Caco-2 (cell line): ENCODE measurements at regions not wholly inside any gene's neighbourhood (a gene's known extent, or its start where the extent isn't known, plus 50 kb on each side); places are given as distances from the start of the nearest gene placed in this dataset.

Experiments used
- BruUV-seq: library from RNA; stranded (reverse); fragments of 400-500 nt; replicated peaks from 2 replicates; lab custom pipeline; 2021; lab: Mats Ljungman, UMichigan
- CTCF ChIA-PET: fragments of 300-600 bp; sonication (Branson Sonifier 250); formaldehyde crosslinking; loops from one replicate; lab custom pipeline; 2022; ENCODE audit warnings: antibody characterized with exemption; lab: Charles Lee
- POLR2A ChIA-PET: fragments of 300-600 bp; sonication (Branson Sonifier 250); formaldehyde crosslinking; loops from one replicate; lab custom pipeline; 2022; ENCODE audit warnings: antibody characterized with exemption; lab: Charles Lee
- DNase-seq, 2 experiments: peaks; one replicate each; pipeline versions ENCODE4 v3.0.0 to v3.0.0-alpha.2; 2020 to 2022
- H3K27me3 ChIP-seq: replicated peaks from 2 replicates; pipeline ENCODE4 v1.6.0; 2011; ENCODE audit warnings: low read length; ENCODE audit not compliant: control insufficient read depth, insufficient read depth
- H3K36me3 ChIP-seq: 2 replicates; pipeline ENCODE4 v1.5.1; 2011; ENCODE audit warnings: low read length; ENCODE audit not compliant: control insufficient read depth, insufficient read depth
- H3K4me1 ChIP-seq: fragments of 250-450 bp; sonication (Bioruptor Pico); 2 replicates; pipeline ENCODE4 v1.5.1; 2020; ENCODE audit warnings: mild to moderate bottlenecking
- H3K4me3 ChIP-seq: 2 replicates; pipeline ENCODE4 v1.5.1; 2011; ENCODE audit warnings: low read depth, mild to moderate bottlenecking, control low read depth, low read length
- H3K9me3 ChIP-seq: fragments of 250-450 bp; sonication (Bioruptor Pico); 2 replicates; pipeline ENCODE4 v1.5.1; 2020; ENCODE audit warnings: mild to moderate bottlenecking, moderate library complexity
- H3K27ac Mint-ChIP-seq: one replicate; pipeline ENCODE4 v1.8.0; 2022; ENCODE audit warnings: mixed read lengths; ENCODE audit not compliant: unreplicated experiment
- H3K27me3 Mint-ChIP-seq: one replicate; pipeline ENCODE4 v1.8.0; 2022; ENCODE audit warnings: mixed read lengths; ENCODE audit not compliant: insufficient read depth, unreplicated experiment
- H3K36me3 Mint-ChIP-seq: one replicate; pipeline ENCODE4 v1.8.0; 2022; ENCODE audit warnings: mild to moderate bottlenecking, mixed read lengths; ENCODE audit not compliant: insufficient read depth, unreplicated experiment
- H3K4me1 Mint-ChIP-seq: one replicate; pipeline ENCODE4 v1.8.0; 2022; ENCODE audit warnings: low read depth, mixed read lengths; ENCODE audit not compliant: unreplicated experiment
- H3K4me3 Mint-ChIP-seq: one replicate; pipeline ENCODE4 v1.8.0; 2022; ENCODE audit warnings: mild to moderate bottlenecking, moderate library complexity, mixed read lengths; ENCODE audit not compliant: unreplicated experiment
- H3K9me3 Mint-ChIP-seq: one replicate; pipeline ENCODE4 v1.8.0; 2022; ENCODE audit warnings: mixed read lengths; ENCODE audit not compliant: unreplicated experiment
- intact Hi-C: fragments of 100-400 bp; cut with micrococcal nuclease; formaldehyde crosslinking; loops from one replicate; pipeline ENCODE4 v1.10.0; 2022; ENCODE audit not compliant: unreplicated experiment
- TF ChIP-seq, protein P1 (sequence below), 2 experiments: fragments of 200-600 bp in 1 of 2; IDR thresholded peaks; 1 replicate in 1 of 2; 2 replicates in 1 of 2; pipeline versions ENCODE4 v1.5.1 to v1.8.0; 2011 to 2022; ENCODE audit warnings: antibody characterized with exemption in 1 of 2, control low read depth in 1 of 2, inconsistent platforms in 1 of 2, low read depth in 1 of 2, low read length in 1 of 2, mild to moderate bottlenecking in 1 of 2, moderate library complexity in 1 of 2; ENCODE audit not compliant: insufficient read depth in 1 of 2, severe bottlenecking in 1 of 2, unreplicated experiment in 1 of 2

DNA sequence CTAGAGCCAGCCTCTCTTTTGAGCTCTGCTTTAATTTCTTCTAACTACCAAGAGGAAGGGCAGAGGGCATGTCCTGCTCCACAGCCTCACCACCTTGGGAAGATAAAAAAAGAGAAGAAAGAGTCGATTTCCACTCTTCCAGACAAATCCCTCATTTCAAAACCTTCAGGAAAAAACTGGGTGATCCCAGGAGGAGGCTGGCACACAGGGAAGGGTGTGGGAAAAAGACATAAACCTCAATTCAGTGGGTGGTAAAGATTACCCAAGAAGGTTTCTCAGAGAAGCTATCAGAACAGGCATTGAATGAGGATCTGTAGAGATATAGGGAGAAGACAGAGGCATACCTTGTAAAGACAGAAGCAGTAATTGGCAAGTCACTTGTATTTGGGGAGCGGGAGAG lies 79.9 kb upstream of the CRHR1 start:
- Histone ChIP-seq H3K4me1 (peaks cover 14% of the 10 kb centered on the region), H3K36me3 (no peaks in the 10 kb centered on the region), H3K9me3 (no peaks in the 10 kb centered on the region), H3K4me3 (no peak overlapping the region), H3K27me3 (no peaks in the 10 kb centered on the region; the same call in 1 of the 2 replicates)
- DNase-seq: no peak
- no peak overlapping the region for H3K4me3 Mint-ChIP-seq
- intact Hi-C loops: no loop called here
- ChIA-PET POLR2A (no interaction called here), CTCF (no interaction called here)
- peaks cover 16% of the 10 kb centered on the region for H3K4me1 Mint-ChIP-seq
- no peaks in the 10 kb centered on the region for H3K9me3 Mint-ChIP-seq
- H3K27ac Mint-ChIP-seq: no peak overlapping the region
- BruUV-seq: no TSS peak
- no peaks in the 10 kb centered on the region for H3K36me3 Mint-ChIP-seq
- peaks cover 8% of the 10 kb centered on the region for H3K27me3 Mint-ChIP-seq
- TF ChIP-seq, protein P1, sequence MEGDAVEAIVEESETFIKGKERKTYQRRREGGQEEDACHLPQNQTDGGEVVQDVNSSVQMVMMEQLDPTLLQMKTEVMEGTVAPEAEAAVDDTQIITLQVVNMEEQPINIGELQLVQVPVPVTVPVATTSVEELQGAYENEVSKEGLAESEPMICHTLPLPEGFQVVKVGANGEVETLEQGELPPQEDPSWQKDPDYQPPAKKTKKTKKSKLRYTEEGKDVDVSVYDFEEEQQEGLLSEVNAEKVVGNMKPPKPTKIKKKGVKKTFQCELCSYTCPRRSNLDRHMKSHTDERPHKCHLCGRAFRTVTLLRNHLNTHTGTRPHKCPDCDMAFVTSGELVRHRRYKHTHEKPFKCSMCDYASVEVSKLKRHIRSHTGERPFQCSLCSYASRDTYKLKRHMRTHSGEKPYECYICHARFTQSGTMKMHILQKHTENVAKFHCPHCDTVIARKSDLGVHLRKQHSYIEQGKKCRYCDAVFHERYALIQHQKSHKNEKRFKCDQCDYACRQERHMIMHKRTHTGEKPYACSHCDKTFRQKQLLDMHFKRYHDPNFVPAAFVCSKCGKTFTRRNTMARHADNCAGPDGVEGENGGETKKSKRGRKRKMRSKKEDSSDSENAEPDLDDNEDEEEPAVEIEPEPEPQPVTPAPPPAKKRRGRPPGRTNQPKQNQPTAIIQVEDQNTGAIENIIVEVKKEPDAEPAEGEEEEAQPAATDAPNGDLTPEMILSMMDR (IDR thresholded peaks at IDR 0.05; ENCODE audit: insufficient read depth in 1 of 2, low read depth in 1 of 2, low read length in 1 of 2, severe bottlenecking in 1 of 2, unreplicated experiment in 1 of 2): no peak

DNA sequence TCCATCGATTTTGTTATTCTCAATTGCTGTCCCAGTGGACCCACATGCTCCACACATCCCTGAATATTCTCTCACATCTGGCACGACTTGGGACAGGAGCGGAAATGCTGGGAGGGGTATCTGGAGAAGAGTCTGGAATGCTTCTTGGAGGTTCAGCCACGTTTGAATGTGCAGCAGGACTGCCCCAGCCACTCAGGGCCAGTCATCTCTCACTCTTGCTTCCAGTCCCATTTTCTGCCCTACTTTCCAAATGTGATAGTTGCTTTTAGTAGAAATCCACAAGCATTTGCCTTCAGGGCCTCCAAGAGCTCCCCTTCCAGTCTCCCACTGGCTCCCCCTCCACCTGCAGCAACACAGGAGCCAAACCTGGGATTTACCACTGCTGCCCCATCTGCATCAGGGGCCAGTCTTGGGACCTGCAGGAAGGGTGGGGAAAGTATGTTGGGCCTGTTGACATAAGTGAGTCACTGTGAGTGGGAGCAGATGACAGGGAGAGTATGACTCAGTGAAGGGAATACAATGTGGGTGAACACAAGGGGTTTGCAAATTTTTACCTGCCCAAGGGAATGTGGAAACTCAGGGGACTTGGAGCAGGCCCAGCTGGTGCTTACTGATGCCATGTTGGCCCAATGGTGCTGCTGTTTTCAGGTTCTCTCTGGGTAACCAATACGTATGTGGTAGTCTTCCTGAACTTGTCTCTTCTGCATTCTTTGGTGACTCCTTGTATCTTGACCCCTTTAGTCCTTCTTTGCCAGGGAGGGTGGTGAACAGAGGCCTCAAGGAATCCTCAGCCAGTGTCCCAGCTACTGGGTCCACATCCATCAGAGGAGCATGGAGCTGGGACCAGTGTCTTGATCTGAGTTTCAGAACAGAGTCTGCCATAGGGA lies 78.8 kb upstream of the CRHR1 start:
- H3K4me1 Mint-ChIP-seq: peaks cover 16% of the 10 kb centered on the region
- H3K4me3 ChIP-seq: no peak overlapping the region
- ChIA-PET CTCF (interaction anchor here (0.6 kb wide), 1 partner anchor 17 kb away, joined by 4 read pairs; no protein-coding TSS in a partner anchor), POLR2A (no interaction called here)
- no peaks in the 10 kb centered on the region for H3K27me3 ChIP-seq
- no TSS peak for BruUV-seq
- H3K27ac Mint-ChIP-seq: no peak overlapping the region
- intact Hi-C loops: no loop called here
- H3K4me1 ChIP-seq: peaks cover 14% of the 10 kb centered on the region
- H3K36me3 Mint-ChIP-seq: no peaks in the 10 kb centered on the region
- no peaks in the 10 kb centered on the region for H3K9me3 ChIP-seq
- peak; percentile 48 to 64 for DNase-seq
- H3K9me3 Mint-ChIP-seq: no peaks in the 10 kb centered on the region
- no peak overlapping the region for H3K4me3 Mint-ChIP-seq
- H3K36me3 ChIP-seq: no peaks in the 10 kb centered on the region
- TF ChIP-seq, protein P1 (IDR thresholded peaks at IDR 0.05; ENCODE audit: insufficient read depth in 1 of 2, low read depth in 1 of 2, low read length in 1 of 2, severe bottlenecking in 1 of 2, unreplicated experiment in 1 of 2): no peak
- H3K27me3 Mint-ChIP-seq: peaks cover 4% of the 10 kb centered on the region

DNA sequence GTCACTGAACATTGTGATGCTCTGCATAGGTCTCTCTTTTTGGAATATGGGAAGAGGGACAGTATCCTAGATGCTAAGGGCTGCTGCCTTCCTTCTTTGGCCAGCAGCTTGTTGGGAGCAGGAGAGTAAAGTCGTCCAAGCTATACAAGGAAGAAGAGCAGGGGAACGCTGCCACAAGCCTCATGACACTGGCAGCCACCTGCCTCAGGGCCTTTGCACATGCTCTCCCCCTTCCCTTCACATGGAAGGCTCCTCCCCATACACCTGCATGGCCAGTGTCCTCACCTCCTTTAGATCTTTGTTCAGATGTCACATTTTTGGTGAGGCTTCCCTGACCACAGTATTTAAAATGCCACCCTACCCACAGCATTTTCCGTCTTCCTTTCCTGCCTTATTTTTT lies 78.1 kb upstream of the CRHR1 start:
- peaks cover 16% of the 10 kb centered on the region for H3K4me1 Mint-ChIP-seq
- TF ChIP-seq, protein P1 (IDR thresholded peaks at IDR 0.05; ENCODE audit: insufficient read depth in 1 of 2, low read depth in 1 of 2, low read length in 1 of 2, severe bottlenecking in 1 of 2, unreplicated experiment in 1 of 2): no peak
- no peak overlapping the region for H3K27ac Mint-ChIP-seq
- no peak overlapping the region for H3K4me3 ChIP-seq
- ChIA-PET POLR2A (no interaction called here), CTCF (interaction anchor here (0.6 kb wide), 1 partner anchor 18 kb away, joined by 4 read pairs; no protein-coding TSS in a partner anchor)
- no TSS peak for BruUV-seq
- H3K4me3 Mint-ChIP-seq: no peak overlapping the region
- H3K36me3 ChIP-seq: no peaks in the 10 kb centered on the region
- no peaks in the 10 kb centered on the region for H3K27me3 ChIP-seq
- H3K36me3 Mint-ChIP-seq: no peaks in the 10 kb centered on the region
- DNase-seq: no peak
- H3K27me3 Mint-ChIP-seq: peaks cover 4% of the 10 kb centered on the region
- intact Hi-C loops: no loop called here
- H3K9me3 ChIP-seq: no peaks in the 10 kb centered on the region
- H3K4me1 ChIP-seq: peaks cover 14% of the 10 kb centered on the region
- H3K9me3 Mint-ChIP-seq: no peaks in the 10 kb centered on the region
